Left ventricle myocardium inferior (tissue), 1 donor: ENCODE measurements at regions not wholly inside any gene's neighbourhood (a gene's known extent, or its start where the extent isn't known, plus 50 kb on each side); places are given as distances from the start of the nearest gene placed in this dataset.

ENCODE experiments used
- DNase-seq: peaks from one replicate; pipeline ENCODE4 v3.0.0-alpha.2; 2020
- H3K27ac ChIP-seq: fragments of 200-600 bp; replicated peaks from 2 replicates; pipeline ENCODE4 v1.8.0; 2021
- H3K27me3 ChIP-seq: fragments of 200-600 bp; 2 replicates; pipeline ENCODE4 v1.8.0; 2021; ENCODE audit warnings: low read depth
- H3K36me3 ChIP-seq: fragments of 200-600 bp; 2 replicates; pipeline ENCODE4 v1.8.0; 2021
- H3K4me1 ChIP-seq: fragments of 200-600 bp; 2 replicates; pipeline ENCODE4 v1.8.0; 2021
- H3K4me3 ChIP-seq: fragments of 200-600 bp; 2 replicates; pipeline ENCODE4 v1.8.0; 2021; ENCODE audit warnings: mild to moderate bottlenecking, moderate library complexity
- H3K9me3 ChIP-seq: fragments of 200-600 bp; replicated peaks from 2 replicates; pipeline ENCODE4 v1.8.0; 2021
- intact Hi-C: fragments of 100-400 bp; cut with micrococcal nuclease; formaldehyde crosslinking; loops from one replicate; pipeline ENCODE4 v1.11.0; 2022
- TF ChIP-seq, protein P1 (sequence below): fragments of 200-600 bp; IDR thresholded peaks from 2 replicates; pipeline ENCODE4 v1.8.0; 2021; ENCODE audit warnings: antibody characterized with exemption, mild to moderate bottlenecking, borderline replicate concordance
- donor health status: DM: no; HTN: yes; CAD: no; lungs with severe emphysema.

DNA sequence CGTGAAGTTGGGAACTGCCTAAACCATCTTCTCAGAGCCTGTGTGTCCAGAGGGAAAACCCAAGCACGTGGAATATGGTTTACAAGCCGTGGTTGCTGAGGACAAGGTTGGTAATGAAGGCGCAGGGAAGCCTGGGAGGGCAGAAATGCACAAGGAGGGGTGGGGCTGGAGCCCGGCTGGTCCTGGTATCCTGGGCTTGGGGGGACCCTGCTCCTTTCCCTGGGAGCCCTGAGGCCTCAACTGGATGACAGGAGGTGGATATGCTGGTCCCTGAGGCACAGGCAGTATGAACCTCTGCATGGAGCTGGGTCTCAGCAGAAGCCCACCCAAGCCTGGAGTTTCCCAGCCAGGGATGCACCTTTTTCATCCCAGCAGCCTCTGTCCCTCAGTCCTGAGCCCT is 80.3 kb upstream of the RET start:
- Histone ChIP-seq H3K36me3 (no peaks in the 10 kb centered on the region), H3K27me3 (peaks cover 29% of the 10 kb centered on the region), H3K4me3 (no peak overlapping the region), H3K4me1 (no peaks in the 10 kb centered on the region), H3K9me3 (no peaks in the 10 kb centered on the region), H3K27ac (no peak overlapping the region)
- TF ChIP-seq, protein P1, sequence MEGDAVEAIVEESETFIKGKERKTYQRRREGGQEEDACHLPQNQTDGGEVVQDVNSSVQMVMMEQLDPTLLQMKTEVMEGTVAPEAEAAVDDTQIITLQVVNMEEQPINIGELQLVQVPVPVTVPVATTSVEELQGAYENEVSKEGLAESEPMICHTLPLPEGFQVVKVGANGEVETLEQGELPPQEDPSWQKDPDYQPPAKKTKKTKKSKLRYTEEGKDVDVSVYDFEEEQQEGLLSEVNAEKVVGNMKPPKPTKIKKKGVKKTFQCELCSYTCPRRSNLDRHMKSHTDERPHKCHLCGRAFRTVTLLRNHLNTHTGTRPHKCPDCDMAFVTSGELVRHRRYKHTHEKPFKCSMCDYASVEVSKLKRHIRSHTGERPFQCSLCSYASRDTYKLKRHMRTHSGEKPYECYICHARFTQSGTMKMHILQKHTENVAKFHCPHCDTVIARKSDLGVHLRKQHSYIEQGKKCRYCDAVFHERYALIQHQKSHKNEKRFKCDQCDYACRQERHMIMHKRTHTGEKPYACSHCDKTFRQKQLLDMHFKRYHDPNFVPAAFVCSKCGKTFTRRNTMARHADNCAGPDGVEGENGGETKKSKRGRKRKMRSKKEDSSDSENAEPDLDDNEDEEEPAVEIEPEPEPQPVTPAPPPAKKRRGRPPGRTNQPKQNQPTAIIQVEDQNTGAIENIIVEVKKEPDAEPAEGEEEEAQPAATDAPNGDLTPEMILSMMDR, result no peak
- intact Hi-C loops, result no loop called here
- no peak for DNase-seq

GRCh38 chr10:42997151-42997848 is 79.6 kb upstream of the RET start:
- no peaks in the 10 kb centered on the region for H3K36me3 ChIP-seq
- no peaks in the 10 kb centered on the region for H3K4me1 ChIP-seq
- peaks cover 25% of the 10 kb centered on the region for H3K27me3 ChIP-seq
- intact Hi-C loops, result no loop called here
- H3K9me3 ChIP-seq, result no peaks in the 10 kb centered on the region
- TF ChIP-seq, protein P1, result no peak
- DNase-seq, result no peak
- H3K27ac ChIP-seq, result no peak overlapping the region
- H3K4me3 ChIP-seq, result no peak overlapping the region

- Histone ChIP-seq H3K27ac (no peak overlapping the region), H3K36me3 (no peaks in the 10 kb centered on the region), H3K9me3 (no peaks in the 10 kb centered on the region), H3K4me1 (no peaks in the 10 kb centered on the region), H3K27me3 (peaks cover 20% of the 10 kb centered on the region), H3K4me3 (no peak overlapping the region)
- TF ChIP-seq, protein P1, result no peak
- no peak for DNase-seq
- intact Hi-C loops, result no loop called here
Measured at GRCh38 chr10:42997849-42998165, 79.1 kb upstream of the RET start.

- intact Hi-C loops, result no loop called here
- H3K9me3 ChIP-seq, result no peaks in the 10 kb centered on the region
- no peak for DNase-seq
Measured at GRCh38 chr10:42998481-42999384, 78.1 kb upstream of the RET start.

GRCh38 chr10:42999385-43000020 is 77.4 kb upstream of the RET start:
- no peaks in the 10 kb centered on the region for H3K9me3 ChIP-seq
- no peak overlapping the region for H3K27ac ChIP-seq
- no peak for DNase-seq
- no peak overlapping the region for H3K4me3 ChIP-seq
- intact Hi-C loops, result no loop called here
- H3K36me3 ChIP-seq, result no peaks in the 10 kb centered on the region
- TF ChIP-seq, protein P1, result no peak
- peaks cover 27% of the 10 kb centered on the region for H3K27me3 ChIP-seq
- no peaks in the 10 kb centered on the region for H3K4me1 ChIP-seq

More at GRCh38 chr10:42998481-42999384, 78.1 kb upstream of the RET start:
- H3K27ac ChIP-seq, result no peak overlapping the region
- no peaks in the 10 kb centered on the region for H3K4me1 ChIP-seq
- no peak overlapping the region for H3K4me3 ChIP-seq
- no peaks in the 10 kb centered on the region for H3K36me3 ChIP-seq
- TF ChIP-seq, protein P1, result no peak
- H3K27me3 ChIP-seq, result peaks cover 24% of the 10 kb centered on the region
